ENCODE measurements at regions not wholly inside any gene's neighbourhood (a gene's known extent, or its start where the extent isn't known, plus 50 kb on each side); places are given as distances from the start of the nearest gene placed in this dataset.
"Not testable (repeated sequence)": the region's sequence is repeated elsewhere in the genome, so short reads cannot be mapped to it uniquely, and the experiment has no call there.

DNA sequence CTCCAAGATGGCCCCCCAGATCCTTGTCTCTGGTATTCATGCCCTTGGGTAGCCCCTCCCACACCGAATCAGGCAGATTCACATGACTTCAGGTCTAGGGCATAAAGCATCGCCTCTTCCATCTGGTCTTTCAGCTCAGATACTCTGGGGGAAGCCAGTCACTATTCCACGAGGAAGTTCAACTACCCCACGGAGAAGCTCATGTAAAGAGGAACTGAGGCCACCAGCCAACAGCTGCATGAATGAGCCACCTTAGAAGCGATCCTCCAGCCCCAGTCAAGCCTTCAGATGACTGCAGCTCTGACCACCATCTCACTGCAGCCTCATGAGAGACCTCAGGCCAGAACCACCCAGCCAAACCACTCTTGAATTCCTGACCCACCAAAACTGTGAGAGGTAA is 54.1 kb downstream of the SOCS3 start:
- WGBS (ENCODE audit: insufficient coverage): 97% methylated on average over 5 of the region's 5 CpGs
- no peak for DNase-seq
- Histone ChIP-seq H3K27me3 (ENCODE audit: control insufficient read depth, insufficient read depth, low read length) (no peaks in the 10 kb centered on the region), H3K4me1 (ENCODE audit: control insufficient read depth, insufficient read depth, low read length) (peaks cover 24% of the 10 kb centered on the region), H3K27ac (ENCODE audit: low read length) (no peak overlapping the region), H3K36me3 (ENCODE audit: control insufficient read depth, insufficient read depth, low read length) (no peaks in the 10 kb centered on the region), H3K9me3 (replicated peaks; ENCODE audit: control insufficient read depth, low read depth, low read length) (peaks cover 9% of the 10 kb centered on the region), H3K4me3 (ENCODE audit: low read length) (no peak overlapping the region)

- H3K36me3 ChIP-seq (ENCODE audit: control insufficient read depth, insufficient read depth, low read length): no peaks in the 10 kb centered on the region
- peaks cover 24% of the 10 kb centered on the region for H3K4me1 ChIP-seq (ENCODE audit: control insufficient read depth, insufficient read depth, low read length)
- peak; percentile 92 for DNase-seq
- H3K9me3 ChIP-seq (replicated peaks; ENCODE audit: control insufficient read depth, low read depth, low read length): peaks cover 9% of the 10 kb centered on the region
- H3K27me3 ChIP-seq (ENCODE audit: control insufficient read depth, insufficient read depth, low read length): no peaks in the 10 kb centered on the region
- WGBS (ENCODE audit: insufficient coverage): 13% methylated on average over 9 of the region's 9 CpGs
- no peak overlapping the region for H3K4me3 ChIP-seq (ENCODE audit: low read length)
- H3K27ac ChIP-seq (ENCODE audit: low read length): peak overlapping the region; percentile 86
These were observed 55.3 kb downstream of the SOCS3 start for GRCh38 chr17:78304549-78305037.

GRCh38 chr17:78302478-78302877 is 57.4 kb downstream of the SOCS3 start:
- no peaks in the 10 kb centered on the region for H3K36me3 ChIP-seq (ENCODE audit: control insufficient read depth, insufficient read depth, low read length)
- H3K27ac ChIP-seq (ENCODE audit: low read length): no peak overlapping the region
- H3K9me3 ChIP-seq (replicated peaks; ENCODE audit: control insufficient read depth, low read depth, low read length): peaks cover 9% of the 10 kb centered on the region
- no peak for DNase-seq
- WGBS (ENCODE audit: insufficient coverage): 100% methylated on average over 1 of the region's 5 CpGs
- H3K4me1 ChIP-seq (ENCODE audit: control insufficient read depth, insufficient read depth, low read length): peaks cover 22% of the 10 kb centered on the region
- H3K27me3 ChIP-seq (ENCODE audit: control insufficient read depth, insufficient read depth, low read length): no peaks in the 10 kb centered on the region
- H3K4me3 ChIP-seq (ENCODE audit: low read length): no peak overlapping the region

GRCh38 chr17:78301821-78302213 is 58.1 kb downstream of the SOCS3 start:
- WGBS (ENCODE audit: insufficient coverage): 87% methylated on average over 11 of the region's 11 CpGs
- Histone ChIP-seq H3K27me3 (ENCODE audit: control insufficient read depth, insufficient read depth, low read length) (no peaks in the 10 kb centered on the region), H3K4me1 (ENCODE audit: control insufficient read depth, insufficient read depth, low read length) (peaks cover 22% of the 10 kb centered on the region), H3K36me3 (ENCODE audit: control insufficient read depth, insufficient read depth, low read length) (no peaks in the 10 kb centered on the region), H3K27ac (ENCODE audit: low read length) (no peak overlapping the region), H3K4me3 (ENCODE audit: low read length) (no peak overlapping the region), H3K9me3 (replicated peaks; ENCODE audit: control insufficient read depth, low read depth, low read length) (peaks cover 9% of the 10 kb centered on the region)
- DNase-seq: no peak

DNA sequence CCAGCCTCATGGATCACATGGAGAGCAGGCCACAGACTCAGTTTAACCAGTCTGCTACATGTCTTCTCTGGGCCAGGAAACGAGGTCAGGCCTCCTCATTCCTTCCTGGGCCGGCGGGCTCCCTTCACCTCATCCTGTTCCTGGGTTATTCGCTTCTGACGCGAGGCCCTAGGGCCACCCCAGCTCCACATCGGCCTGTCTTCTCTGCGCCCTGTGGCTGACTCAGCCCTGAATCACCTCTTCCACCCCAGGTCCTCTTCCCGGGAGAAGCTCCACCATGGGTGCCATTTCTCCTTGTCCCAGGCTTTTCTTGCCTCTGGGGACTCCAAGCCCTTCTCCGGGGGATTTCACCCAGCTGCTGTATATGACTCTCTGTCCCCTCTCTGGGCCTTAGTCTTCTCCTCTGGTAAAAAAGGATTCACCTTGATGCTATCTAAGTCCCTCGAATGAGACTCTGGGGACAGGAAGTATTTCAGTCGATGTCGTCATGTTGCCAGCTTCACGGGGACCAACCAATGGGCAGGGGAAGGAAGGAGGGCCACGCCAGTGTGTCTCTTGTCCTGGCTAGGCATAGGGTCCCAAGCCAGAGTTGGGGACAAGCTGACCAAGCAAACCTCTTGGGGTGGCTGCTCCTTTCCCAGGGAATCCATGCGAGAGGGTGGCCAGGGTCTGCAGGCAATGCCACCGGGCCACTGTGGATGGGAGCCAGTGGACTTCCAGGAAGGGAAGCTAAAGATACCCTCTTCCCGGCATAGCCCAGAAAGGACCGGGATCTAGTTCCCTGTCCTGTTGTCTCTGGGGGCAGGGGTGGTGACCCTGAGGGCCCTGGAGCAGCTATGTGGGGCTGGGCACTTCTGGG is 58.7 kb downstream of the SOCS3 start:
- DNase-seq: no peak
- Histone ChIP-seq H3K4me1 (ENCODE audit: control insufficient read depth, insufficient read depth, low read length) (peaks cover 22% of the 10 kb centered on the region), H3K27me3 (ENCODE audit: control insufficient read depth, insufficient read depth, low read length) (no peaks in the 10 kb centered on the region), H3K9me3 (replicated peaks; ENCODE audit: control insufficient read depth, low read depth, low read length) (peaks cover 6% of the 10 kb centered on the region), H3K27ac (ENCODE audit: low read length) (no peak overlapping the region), H3K4me3 (ENCODE audit: low read length) (no peak overlapping the region), H3K36me3 (ENCODE audit: control insufficient read depth, insufficient read depth, low read length) (no peaks in the 10 kb centered on the region)
- WGBS (ENCODE audit: insufficient coverage): 81% methylated on average over 16 of the region's 19 CpGs

- Histone ChIP-seq H3K27ac (ENCODE audit: low read length) (no peak overlapping the region), H3K4me3 (ENCODE audit: low read length) (no peak overlapping the region), H3K36me3 (ENCODE audit: control insufficient read depth, insufficient read depth, low read length) (no peaks in the 10 kb centered on the region), H3K9me3 (replicated peaks; ENCODE audit: control insufficient read depth, low read depth, low read length) (no peaks in the 10 kb centered on the region), H3K4me1 (ENCODE audit: control insufficient read depth, insufficient read depth, low read length) (peaks cover 13% of the 10 kb centered on the region), H3K27me3 (ENCODE audit: control insufficient read depth, insufficient read depth, low read length) (no peaks in the 10 kb centered on the region)
- no peak for DNase-seq
- 73% methylated on average over 10 of the region's 11 CpGs for WGBS (ENCODE audit: insufficient coverage)
These were observed 60.8 kb downstream of the SOCS3 start for GRCh38 chr17:78299049-78299448.

DNA sequence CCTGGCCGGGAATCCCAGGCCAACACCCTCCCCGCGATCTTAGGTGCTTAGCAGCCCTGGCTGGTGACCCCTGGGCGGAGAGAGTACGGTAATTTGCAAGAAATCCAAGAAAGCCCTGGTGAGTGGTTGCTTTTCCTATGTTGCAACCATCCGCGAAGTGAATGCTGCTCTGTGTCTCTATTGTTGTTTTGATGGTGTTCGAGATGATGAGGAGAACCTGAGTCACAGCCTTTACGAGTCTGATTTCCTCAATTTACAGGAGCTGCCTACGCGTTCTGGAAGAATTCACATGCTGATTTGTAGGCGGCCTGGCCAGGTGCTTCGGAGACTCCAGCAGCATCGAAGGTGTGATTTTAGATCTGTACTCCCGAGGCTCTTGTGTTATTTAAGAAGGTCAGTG is 63.3 kb downstream of the TMEM235 start:
- 56% methylated on average over 15 of the region's 15 CpGs for WGBS (ENCODE audit: insufficient coverage)

DNA sequence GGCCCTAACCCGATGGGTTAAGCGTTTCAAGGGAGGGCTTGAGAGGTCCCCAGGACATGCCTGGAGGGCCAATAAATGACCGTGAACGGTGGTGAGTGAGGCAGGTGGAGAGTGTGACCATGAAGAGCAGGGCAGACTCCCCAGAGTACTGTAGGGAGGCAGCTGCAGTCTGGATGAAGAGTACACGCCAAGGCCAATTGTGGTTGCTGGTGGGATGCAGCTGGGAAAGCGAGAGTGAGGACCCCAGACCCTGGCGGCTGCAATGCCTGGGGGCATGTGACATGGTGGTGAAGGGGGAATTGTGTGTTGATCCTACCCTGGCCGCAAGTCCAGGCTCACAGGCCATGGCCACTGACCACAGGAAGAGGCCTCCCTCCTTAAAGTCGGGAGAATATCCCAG is 62.9 kb downstream of the TMEM235 start:
- Histone ChIP-seq H3K4me1 (ENCODE audit: control insufficient read depth, insufficient read depth, low read length) (peaks cover 14% of the 10 kb centered on the region), H3K27me3 (ENCODE audit: control insufficient read depth, insufficient read depth, low read length) (no peaks in the 10 kb centered on the region), H3K27ac (ENCODE audit: low read length) (no peak overlapping the region), H3K4me3 (ENCODE audit: low read length) (no peak overlapping the region), H3K36me3 (ENCODE audit: control insufficient read depth, insufficient read depth, low read length) (no peaks in the 10 kb centered on the region), H3K9me3 (replicated peaks; ENCODE audit: control insufficient read depth, low read depth, low read length) (no peaks in the 10 kb centered on the region)
- WGBS (ENCODE audit: insufficient coverage): 50% methylated on average over 5 of the region's 9 CpGs
- DNase-seq: no peak

More for the DNA sequence above, 63.3 kb downstream of the TMEM235 start:
- Histone ChIP-seq H3K27me3 (ENCODE audit: control insufficient read depth, insufficient read depth, low read length) (no peaks in the 10 kb centered on the region), H3K4me3 (ENCODE audit: low read length) (no peak overlapping the region), H3K36me3 (ENCODE audit: control insufficient read depth, insufficient read depth, low read length) (no peaks in the 10 kb centered on the region), H3K27ac (ENCODE audit: low read length) (no peak overlapping the region), H3K9me3 (replicated peaks; ENCODE audit: control insufficient read depth, low read depth, low read length) (no peaks in the 10 kb centered on the region), H3K4me1 (ENCODE audit: control insufficient read depth, insufficient read depth, low read length) (peaks cover 12% of the 10 kb centered on the region)
- no peak for DNase-seq

- not testable (repeated sequence) for H3K9me3 ChIP-seq (replicated peaks; ENCODE audit: control insufficient read depth, low read depth, low read length); H3K4me3 ChIP-seq (ENCODE audit: low read length); H3K27ac ChIP-seq (ENCODE audit: low read length); H3K27me3 ChIP-seq (ENCODE audit: control insufficient read depth, insufficient read depth, low read length); DNase-seq; H3K36me3 ChIP-seq (ENCODE audit: control insufficient read depth, insufficient read depth, low read length)
- peaks cover 14% of the 10 kb centered on the region for H3K4me1 ChIP-seq (ENCODE audit: control insufficient read depth, insufficient read depth, low read length)
- 90% methylated on average over 4 of the region's 6 CpGs for WGBS (ENCODE audit: insufficient coverage)
These were observed 61.7 kb downstream of the TMEM235 start for GRCh38 chr17:78293151-78293550.

DNA sequence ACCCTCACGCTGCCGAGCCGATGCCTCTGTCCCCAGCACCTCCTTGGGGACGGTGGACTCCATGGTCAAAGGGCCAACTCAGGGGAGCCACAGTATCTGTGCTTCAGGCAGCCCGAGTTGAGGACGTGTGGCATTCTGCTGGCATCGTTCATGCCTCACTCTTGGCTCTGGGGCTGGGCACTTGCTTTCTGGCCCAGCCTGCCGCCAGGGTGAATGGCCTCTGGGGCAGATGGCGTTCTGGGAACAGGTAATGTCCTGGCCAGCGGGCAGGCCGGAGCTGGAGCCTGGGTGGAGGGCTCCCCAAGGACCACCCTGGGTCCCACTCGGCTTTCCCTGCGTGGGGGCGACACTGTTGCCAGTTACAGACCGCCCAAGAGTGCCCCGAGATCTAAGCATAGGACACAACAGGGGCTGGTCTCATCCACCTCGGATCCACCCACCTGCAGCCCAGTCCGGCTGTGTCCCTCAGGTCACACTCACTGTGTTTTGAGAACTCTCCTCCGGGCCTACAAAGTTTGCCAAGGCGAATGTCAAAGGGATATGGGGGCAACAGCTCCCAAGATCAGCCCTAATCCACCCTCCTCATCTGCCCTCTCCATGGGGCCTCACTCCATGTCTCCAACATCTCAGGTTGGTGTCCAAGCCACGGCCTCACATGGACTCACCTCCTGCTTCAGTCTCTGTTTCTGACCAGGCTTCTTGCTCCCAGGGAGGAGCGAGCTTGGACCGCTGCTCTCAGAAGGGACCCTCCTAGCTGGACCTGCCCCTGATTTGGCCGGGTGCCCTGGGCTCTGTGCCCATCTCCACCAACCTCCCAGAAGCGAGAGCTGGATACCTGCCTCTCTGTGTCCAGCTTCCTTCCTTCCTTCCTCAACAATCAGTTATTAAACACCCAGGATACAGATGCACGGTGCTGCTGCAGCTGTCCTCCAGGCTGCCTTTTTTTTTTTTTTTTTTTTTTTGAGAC is 60.8 kb downstream of the TMEM235 start:
- 83% methylated on average over 22 of the region's 26 CpGs for WGBS (ENCODE audit: insufficient coverage)
- Histone ChIP-seq H3K4me3 (ENCODE audit: low read length) (no peak overlapping the region), H3K36me3 (ENCODE audit: control insufficient read depth, insufficient read depth, low read length) (no peaks in the 10 kb centered on the region), H3K4me1 (ENCODE audit: control insufficient read depth, insufficient read depth, low read length) (peaks cover 14% of the 10 kb centered on the region), H3K27ac (ENCODE audit: low read length) (no peak overlapping the region), H3K9me3 (replicated peaks; ENCODE audit: control insufficient read depth, low read depth, low read length) (no peaks in the 10 kb centered on the region), H3K27me3 (ENCODE audit: control insufficient read depth, insufficient read depth, low read length) (no peaks in the 10 kb centered on the region)
- no peak for DNase-seq
